ENCODE measurements at regions not wholly inside any gene's neighbourhood (a gene's known extent, or its start where the extent isn't known, plus 50 kb on each side); places are given as distances from the start of the nearest gene placed in this dataset.

GRCh38 chr4:38567457-38567856 is 96.5 kb upstream of the KLF3 start:
- DNase-seq = peak; percentile 8

GRCh38 chr4:38568768-38569167 is 95.2 kb upstream of the KLF3 start:
- no peak for DNase-seq

DNA sequence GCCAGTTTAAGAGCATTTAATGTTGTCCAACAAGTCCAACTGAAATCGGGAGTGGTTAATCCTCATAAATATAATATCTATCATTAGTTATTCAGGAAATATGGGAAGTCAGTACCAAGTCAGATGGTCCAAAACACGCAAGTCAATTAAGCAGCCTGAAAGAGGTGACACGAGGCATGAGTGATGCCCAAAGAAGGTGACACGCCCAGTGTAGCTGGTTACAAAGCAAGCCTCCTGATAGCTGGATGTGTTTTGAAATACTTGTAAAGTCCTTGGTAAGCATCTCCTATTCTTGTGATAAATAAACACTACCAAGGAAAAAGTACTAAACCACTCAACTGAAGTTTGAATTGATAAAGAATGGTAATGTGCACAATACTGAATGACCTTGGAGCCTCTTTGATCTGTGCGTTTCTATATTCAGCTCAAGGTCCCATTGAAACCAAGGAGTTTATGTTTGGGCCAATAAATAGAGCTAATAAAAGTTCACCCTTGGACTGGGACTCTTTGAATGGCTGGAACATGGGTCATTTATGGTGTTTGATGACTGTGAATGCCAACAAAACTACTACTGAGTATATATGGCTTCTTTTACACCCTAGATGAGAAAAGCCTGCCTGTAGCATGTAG is 93.2 kb upstream of the KLF3 start:
- DNase-seq = no peak

DNA sequence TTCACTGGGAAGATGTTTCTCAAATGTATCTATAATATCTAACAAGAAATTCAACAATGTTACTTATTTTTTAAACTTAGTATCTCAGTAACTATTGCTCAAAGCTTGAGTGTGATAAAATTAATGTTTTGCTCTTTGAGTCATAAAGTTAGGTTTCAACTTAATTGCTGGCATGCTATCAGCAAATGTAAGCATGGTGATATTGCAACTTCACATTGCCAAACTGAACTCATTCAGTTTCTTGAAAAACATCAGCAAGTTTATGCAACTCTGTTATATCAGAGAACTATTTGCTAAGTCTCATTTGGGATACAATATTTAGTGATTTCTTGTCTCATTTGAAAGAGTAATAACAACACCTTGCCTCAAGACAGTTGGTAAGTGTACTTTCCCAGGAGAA is 91.2 kb upstream of the KLF3 start:
- no peak for DNase-seq

DNA sequence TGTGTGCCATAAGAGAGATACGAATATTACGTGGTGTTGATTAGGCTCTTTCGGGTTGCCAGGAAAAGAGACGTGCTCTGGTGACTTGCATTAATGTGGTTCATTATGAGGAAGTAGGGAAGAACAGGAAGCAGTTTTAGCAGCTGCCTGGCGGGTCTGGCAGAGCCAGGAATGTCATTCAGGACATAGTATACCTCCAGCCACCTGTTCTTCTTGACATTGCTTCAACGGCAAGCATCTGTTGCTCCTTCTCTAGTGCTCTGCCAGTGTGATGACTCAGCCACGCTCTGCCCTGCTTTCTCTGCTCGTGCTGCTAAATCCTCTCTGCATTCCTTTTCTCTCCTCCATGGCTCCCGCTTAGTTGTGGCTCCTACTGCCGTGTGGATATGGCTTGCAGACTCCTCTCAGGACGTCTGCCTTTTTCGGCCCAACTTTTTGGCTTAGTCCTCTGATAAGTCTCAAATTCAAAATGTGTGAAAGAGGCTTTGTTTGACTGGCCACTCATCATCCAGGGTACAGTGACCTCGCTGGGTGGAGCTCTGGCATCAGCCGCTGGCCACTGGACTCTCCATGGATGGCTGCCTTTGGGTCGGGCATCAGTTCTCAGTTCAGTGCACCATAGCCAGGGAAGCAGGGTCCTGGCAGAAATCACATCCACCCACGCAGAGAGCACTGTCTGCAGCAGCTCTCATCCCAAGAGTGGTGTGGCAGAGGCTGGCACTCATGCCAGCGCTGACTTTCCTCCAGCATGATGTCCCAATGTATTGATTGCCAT is 89.3 kb upstream of the KLF3 start:
- DNase-seq = no peak

- DNase-seq = no peak
Observed at GRCh38 chr4:38576767-38577166, 87.2 kb upstream of the KLF3 start.

DNA sequence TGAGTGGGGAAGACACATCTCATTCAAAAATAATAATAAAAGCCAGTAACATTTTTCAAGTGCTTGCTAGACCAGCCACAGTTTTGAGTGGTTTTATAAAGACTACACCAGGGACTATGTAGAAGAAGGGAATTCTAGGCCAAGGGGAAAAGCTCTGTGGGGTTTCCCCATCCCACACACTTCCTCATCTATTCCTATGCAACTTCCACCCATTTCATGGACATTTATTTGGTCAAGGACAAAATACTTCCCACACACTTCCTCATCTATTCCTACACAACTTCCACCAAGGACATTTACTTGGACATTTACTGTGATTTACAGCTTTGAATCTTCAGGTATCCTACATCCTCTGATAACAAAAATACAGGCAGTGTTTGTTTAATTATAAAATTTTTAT is 86.5 kb upstream of the KLF3 start:
- DNase-seq = no peak

DNA sequence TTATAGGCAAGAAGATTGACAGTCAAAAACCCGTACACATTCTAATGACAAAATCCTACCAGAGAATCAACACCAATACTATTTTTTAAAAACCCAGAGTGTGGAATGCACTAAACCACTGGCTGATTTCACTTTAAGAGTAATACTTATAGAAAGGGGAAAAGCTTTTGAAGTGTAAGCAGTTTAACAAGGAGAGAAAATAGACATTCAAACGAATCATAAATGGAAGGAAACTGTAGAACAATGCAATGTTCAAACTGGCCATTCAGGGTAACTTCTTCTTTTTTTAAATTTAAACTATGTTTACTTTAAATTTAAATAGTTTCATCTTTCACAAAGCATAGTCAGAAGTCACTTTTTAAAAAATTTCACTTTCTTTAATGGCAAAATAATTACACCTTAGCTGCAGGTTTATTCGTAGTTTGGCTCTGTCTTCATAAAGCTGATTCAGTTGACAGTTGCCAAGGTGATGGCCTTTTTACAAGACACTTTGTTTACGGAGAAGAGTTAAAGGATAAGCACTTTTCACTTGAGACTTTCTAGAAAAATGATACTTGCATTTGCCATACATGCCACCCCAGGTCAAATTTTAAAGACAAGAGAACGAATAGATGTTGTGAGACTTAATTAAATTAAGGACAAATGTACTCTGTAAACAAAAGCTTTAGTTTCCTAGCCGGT is 82.4 kb upstream of the KLF3 start:
- no peak for DNase-seq

DNA sequence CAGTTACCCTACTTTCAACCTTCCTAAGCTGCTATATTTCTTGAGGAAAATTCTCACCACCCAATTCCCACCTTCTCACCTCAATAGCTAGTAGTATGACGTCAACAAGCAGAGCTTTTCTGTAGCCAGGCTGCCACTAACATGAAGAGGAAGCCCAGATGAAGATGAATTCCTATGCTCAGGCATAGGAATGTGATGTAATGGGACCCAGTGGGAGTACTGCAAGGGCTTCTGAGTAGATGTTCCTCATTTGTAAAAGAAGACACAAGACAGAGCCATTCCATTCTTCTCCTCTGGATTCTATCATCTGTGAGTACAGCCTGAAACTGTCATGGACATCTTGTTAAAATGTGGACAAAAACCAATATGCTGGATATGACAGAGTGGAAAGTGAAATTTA is 81.6 kb upstream of the KLF3 start:
- no peak for DNase-seq

GRCh38 chr4:38582889-38583470 is 81.0 kb upstream of the KLF3 start:
- DNase-seq = peak; percentile 30

- no peak for DNase-seq
Observed at GRCh38 chr4:38585871-38586270, 78.1 kb upstream of the KLF3 start.

- no peak for DNase-seq
Observed at GRCh38 chr4:38587106-38587505, 76.9 kb upstream of the KLF3 start.

DNA sequence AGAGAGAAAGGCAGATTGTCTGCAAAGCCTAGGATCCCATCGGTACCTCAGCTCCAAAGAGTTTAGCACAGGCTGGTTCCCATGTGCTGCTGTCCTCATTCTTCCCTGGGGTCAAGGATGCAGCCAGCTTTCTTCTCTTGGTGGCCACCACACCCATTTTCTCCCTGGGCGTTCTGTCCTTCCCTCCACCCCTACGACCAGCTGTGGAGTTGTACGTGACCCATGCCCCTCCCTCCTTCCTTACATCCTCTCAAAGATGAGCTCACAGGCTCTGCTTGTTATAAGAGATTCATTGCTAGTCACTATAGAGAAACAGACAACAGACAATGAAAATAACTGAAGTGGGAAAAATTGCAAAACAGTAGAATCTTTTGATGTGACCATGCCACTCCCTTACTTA is 74.0 kb upstream of the KLF3 start:
- DNase-seq = no peak

DNA sequence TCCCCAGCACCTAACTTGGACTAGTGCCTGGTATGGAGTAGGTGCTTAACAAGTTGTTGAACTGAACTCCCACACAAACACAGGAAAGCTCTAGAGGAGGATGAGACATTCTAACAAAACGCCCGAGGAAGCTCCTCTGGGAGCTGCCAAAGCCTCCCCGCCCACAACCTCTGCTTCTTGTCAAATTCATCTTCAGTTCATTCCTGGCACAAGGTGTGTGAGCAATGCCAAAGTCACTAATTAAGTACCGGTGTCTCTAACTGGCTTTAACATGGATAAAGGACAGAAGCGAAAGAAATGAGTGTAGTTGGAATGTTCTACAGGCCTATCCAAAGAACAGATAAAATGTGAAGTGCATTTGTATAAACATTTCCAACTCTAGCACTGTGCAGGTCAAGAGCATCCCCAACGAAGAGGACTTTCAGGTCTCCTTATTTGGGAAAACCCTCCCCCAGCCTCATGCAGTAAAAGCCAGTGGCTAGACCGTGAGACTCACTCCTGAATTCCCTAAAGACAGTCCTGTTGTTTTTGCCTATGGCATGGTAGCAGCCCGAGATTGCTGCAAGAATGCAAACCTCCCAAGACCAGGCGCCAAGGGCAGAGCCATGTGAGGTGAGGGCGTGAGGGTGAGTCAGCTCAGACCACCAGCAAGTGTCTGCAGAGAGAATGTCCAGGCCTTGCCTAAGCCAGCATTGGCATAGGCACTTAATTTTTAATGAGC is 72.2 kb upstream of the KLF3 start:
- DNase-seq = no peak

DNA sequence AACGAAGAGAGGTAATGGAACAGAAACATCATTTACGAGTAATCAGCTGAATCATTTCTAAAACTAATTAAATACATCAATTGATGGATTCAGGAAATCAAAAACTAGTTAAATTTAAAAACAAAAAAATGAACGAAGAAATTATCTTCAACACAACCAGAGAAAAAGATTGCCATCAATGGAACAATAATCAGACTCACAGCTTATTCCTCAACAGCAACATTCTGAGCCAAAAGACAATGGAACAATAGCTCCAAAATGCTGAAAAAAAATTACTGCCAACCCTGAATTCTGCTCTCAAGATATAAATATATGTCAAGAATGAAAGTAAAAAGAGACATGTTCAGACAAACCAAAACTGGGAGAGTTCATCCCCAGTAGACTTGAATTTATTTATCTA is 65.5 kb upstream of the KLF3 start:
- no peak for DNase-seq

GRCh38 chr4:38600575-38600974 is 63.4 kb upstream of the KLF3 start:
- DNase-seq = no peak

GRCh38 chr4:38601244-38601915 is 62.6 kb upstream of the KLF3 start:
- no peak for DNase-seq

DNA sequence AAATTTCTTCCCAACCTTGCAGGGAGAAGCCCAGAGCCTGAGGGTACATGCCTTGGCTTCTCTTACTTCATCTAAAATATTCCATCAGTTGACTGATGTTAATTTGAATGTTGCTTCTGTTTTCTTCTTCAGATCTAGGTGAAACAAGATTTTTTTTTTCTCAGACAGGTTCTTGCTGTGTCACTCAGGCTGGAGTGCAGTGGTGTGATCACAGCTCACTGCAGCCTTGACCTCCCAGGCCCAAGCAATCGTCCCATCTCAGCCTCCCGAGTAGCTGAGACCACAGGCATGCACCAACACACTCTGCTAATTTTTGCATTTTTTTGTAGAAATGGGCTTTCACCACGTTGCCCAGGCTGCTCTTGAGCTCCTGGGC is 62.1 kb upstream of the KLF3 start:
- DNase-seq = no peak

DNA sequence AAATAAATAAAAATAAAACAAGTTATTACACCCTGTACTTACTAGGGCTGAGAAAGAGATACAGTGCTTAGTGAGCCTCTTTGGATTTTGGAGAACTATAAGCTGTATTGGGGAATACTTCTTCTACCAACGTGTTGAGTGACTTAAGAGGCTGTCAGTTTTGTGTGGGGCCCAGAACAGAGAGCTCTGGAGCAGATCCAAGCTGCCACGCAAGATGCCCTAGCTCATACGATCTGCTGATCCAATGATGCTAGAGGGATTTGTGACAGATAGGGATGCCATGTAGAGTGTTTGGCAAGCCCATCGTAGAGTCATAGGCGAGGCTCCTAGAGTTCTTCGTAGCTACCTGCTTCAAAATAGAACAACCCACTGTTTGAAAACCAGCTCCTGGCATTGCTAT is 60.3 kb upstream of the KLF3 start:
- DNase-seq = no peak

GRCh38 chr4:38605181-38605752 is 58.7 kb upstream of the KLF3 start:
- DNase-seq = no peak

DNA sequence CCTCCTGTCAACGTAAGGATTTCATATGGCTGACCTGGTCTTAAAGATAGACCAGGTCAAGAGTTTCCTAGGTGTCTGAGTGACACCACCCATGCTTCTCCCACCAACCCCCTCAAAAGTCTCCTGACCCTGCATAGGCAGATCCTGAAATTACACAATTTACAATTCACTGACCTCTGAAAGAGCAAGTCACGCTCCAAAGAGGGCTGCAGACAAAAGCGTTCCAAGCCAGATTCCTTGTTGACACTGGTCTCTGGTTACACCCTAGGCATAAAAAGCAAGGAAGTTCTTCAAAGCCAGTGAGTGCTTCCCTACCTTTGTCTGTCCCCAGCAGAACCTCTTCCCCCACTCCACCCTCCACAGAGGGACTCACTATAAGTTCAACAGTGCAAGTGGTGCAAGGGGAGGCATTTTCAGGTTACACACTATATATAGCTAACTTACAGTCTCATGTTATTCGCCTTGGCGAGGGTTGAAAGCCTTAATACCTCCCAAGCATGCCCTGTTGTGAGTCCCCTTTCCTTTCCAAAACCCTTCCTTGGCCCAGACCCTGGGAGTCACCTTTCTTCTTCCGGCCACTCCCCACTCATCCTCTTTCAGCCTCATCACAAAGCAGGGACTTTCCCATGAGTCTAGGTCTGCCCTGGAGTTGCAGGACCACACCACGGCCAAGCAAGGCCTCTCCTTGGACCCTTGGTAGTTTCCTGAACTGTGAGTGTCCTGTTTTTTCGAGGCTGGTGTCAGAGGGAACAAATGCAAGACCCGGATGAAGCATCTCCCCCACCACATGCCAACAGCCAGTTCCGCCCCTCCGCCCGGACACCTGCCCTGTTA is 58.0 kb upstream of the KLF3 start:
- no peak for DNase-seq

DNA sequence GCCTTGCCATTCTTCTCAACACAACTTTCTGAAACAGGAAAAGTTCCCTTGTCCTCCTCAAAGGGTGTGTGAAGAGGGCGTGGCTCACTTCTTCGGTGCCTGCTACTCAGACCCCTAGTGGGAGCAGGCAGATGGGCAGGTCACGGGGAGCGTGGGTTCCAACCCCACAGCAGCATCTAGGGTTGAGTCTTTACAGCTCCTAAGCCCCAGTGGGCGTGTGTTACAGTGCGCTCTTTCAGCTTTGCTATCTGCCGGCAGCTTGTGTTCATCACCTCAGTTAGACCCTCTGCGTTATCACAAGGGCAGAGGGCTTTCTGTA is 57.5 kb upstream of the KLF3 start:
- no peak for DNase-seq

Data from activated CD4-positive, alpha-beta T cell treated with anti-CD3 and anti-CD28 coated beads, Interleukin-10, Interleukin-2, amounts not matched to agents 100 ng/mL and 50 ng/mL, durations not matched to agents 16 hours and 8 hours (primary cell).